Activated CD4-positive, alpha-beta T cell treated with anti-CD3 and anti-CD28 coated beads, Interleukin-2, amount 50 U/mL, for 1 hour (primary cell): ENCODE measurements at regions not wholly inside any gene's neighbourhood (a gene's known extent, or its start where the extent isn't known, plus 50 kb on each side); places are given as distances from the start of the nearest gene placed in this dataset.
"Not testable (repeated sequence)": the region's sequence is repeated elsewhere in the genome, so short reads cannot be mapped to it uniquely, and the experiment has no call there.

ENCODE experiments used
- DNase-seq: peaks from one replicate; pipeline ENCODE4 v3.0.0-alpha.2; 2020

GRCh38 chr14:86094512-86094911 lies 564.6 kb downstream of the FLRT2 start:
- DNase-seq, result no peak

GRCh38 chr14:86091811-86092210 lies 561.9 kb downstream of the FLRT2 start:
- no peak for DNase-seq

GRCh38 chr14:86088156-86088555 lies 558.2 kb downstream of the FLRT2 start:
- DNase-seq, result no peak

- no peak for DNase-seq
Measured at GRCh38 chr14:86087377-86087776, 557.4 kb downstream of the FLRT2 start.

DNA sequence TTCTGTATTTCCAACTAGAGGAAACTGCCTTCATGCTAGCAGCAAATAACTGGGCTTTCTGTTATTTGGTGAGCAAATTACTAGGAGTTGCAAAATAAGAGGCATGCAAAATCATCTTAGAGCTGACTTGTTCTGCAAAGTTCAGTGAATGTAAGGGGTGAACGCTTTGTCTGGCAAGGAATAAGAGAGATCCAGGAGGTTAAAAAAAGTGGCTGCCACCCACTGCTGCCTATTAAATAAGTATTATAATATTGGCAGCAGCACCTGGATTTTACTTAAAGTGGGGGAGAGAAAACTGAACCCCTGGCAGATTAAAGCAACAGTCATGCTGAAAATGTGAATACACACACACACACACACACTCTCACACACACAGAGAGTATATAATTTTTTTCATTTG lies 557.0 kb downstream of the FLRT2 start:
- DNase-seq, result no peak

- DNase-seq, result no peak
Measured at GRCh38 chr14:86084097-86084496, 554.2 kb downstream of the FLRT2 start.

- no peak for DNase-seq
Measured at GRCh38 chr14:86083616-86084015, 553.7 kb downstream of the FLRT2 start.

GRCh38 chr14:86072116-86072894 lies 542.4 kb downstream of the FLRT2 start:
- DNase-seq, result no peak

GRCh38 chr14:86066651-86067050 lies 536.7 kb downstream of the FLRT2 start:
- no peak for DNase-seq

DNA sequence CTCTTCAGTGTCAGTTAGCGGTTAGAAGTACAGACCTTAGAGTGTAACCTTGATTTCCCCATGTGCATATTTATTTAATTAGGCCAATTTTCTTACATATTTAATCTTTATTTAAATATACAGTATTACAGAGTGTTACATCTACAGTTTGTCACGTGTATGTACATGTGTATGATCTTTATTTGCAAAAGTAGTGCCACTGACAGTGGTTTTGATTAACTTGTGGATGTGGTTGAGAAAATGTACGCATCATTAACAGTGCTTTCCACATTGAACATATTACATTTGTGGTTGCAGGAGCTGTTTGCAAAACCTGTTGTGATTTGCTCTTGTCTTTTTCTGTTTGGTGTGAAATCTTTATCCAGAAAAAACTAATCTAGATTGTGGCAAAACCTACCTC lies 535.5 kb downstream of the FLRT2 start:
- DNase-seq, result no peak

GRCh38 chr14:86064595-86064994 lies 534.7 kb downstream of the FLRT2 start:
- not testable (repeated sequence) for DNase-seq

- DNase-seq, result peak; percentile 15
Measured at GRCh38 chr14:86057018-86057667, 527.2 kb downstream of the FLRT2 start.

DNA sequence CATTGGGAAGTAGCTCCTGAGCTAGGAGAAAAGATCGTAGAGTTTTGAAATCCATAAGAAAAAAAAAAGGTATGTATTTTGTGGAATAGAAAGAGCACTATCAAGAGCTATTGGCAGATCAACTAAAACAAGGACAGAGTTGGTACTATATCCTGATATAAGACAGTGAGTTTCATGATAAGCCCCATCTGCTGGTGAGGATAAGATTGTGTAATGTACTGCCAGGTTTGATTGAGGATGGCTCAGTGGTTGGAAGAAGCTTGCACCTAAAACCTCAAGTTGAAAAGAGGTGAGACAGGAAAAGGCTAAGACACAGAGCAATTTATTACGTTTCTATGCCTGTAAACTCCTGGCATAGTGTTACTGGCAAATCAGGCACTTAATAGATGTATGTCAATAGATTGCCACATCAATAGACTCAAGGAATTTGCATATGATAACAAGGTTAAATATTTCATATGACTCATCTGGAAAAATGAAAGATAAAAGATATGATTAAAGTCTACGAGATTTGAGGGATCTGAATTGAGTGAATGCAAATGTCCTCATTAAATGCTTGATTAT lies 525.6 kb downstream of the FLRT2 start:
- DNase-seq, result no peak

DNA sequence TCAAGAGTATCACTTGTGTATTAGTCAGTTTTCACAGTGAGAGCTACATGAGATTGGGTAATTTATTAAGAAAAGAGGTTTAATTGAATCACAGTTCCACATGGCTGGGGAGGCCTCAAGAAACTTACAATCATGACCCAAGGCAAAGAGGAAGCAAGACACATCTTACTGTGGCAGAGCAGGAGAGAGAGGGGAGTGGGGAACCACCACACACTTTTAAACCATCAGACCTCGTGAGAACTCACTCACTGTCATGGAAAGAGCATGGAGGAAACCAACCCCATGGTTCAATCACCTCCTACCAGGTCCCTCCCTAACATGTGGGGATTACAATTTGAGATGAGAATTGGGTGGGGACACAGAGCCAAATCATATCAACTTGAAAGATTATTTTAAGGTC lies 522.9 kb downstream of the FLRT2 start:
- DNase-seq, result no peak

- DNase-seq, result no peak
Measured at GRCh38 chr14:86050757-86051156, 520.8 kb downstream of the FLRT2 start.

DNA sequence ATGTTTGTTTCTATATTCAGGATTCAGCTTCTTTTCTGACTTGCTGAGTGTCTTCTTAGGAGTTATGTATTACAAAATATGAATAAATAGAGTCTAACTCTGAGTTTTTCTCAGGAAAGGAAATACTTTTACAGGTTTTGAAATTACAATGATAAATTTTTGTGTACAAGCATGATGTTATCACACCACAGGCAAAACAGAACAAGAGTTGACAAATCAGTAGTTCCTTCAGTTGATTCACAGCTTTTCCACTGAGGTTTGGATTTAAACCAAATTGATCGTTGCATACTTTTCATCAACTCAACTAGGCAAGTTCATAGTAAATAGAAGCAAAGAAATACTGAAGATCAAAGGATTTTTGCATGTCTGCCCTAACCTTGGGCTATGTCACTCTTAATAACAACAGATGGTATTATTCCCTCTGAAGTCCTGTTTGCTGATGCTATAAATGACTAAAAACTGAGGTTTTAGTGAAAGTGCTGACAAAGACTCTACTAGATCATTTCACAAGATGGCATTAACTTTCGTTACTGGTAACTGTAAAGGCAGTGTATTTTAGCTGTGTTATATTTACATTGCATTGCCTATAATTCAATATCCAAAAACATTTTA lies 520.2 kb downstream of the FLRT2 start:
- DNase-seq, result no peak

DNA sequence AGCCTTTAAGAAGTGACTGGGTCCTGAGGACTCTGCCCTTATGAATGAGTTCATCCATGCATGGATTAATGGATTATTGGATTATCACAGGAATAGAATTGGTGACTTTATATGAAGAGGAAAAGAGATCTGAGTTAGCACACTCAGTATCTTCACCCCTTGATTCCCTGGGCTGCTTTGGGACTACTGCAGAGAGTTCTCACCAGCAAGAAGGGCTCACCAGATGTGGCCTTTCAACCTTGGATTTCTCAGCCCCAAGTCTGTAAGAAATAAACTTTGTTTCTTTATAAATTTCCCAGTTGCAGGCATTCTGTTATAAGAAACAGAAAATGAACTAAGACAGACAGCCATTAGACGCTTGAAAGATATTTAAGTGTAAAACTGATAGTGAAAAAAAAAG lies 509.2 kb downstream of the FLRT2 start:
- DNase-seq, result no peak

DNA sequence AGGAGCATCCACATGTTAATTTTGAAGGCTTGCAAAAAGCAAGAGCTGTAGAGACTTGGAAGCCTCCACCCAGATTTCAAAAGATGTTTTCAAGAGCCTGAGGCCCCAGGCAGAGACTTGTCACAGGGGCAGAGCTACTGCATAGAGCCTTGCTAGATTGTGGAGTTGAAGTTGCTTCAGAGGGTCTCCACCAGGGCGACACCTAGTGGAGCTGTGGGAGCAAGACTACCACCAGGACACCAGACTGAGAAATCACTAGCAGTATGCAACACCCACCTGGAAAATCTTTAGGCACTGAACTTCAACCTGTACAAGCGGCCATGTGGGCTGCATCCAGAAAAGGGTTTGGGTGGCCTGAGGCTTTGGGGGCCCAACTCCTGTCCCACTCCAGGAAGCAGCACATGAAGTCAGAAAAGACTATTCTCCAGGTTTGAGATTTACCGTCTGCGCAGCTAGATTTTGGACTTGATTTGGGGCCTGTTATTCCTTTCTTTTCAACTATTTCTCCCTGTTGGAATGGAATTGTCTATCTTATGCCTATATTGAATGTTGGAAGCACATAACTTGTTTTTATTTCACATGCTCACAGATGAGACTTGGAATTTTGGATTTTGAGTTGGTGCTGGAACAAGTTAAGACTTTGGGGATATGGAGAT lies 508.6 kb downstream of the FLRT2 start:
- peak; percentile 2 for DNase-seq

- DNase-seq, result no peak
Measured at GRCh38 chr14:86035882-86036281, 505.9 kb downstream of the FLRT2 start.

DNA sequence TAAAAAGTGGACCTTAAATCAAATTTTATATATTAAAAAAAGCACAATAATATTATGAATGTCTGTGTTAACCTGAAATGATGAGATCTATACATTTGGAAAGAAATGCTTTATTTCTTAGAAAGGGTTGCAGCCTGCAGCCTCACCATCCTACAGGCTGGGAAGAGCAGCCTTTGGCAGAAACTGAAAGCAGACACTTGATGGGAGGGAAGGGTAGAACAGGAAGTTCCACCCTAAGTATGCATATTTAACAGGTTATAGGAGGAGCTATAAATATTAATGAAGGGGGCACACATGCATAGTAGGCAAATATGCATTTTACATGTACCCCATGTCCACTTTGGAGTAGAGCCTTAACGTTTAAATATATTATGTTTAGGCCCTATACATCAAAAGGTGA lies 498.0 kb downstream of the FLRT2 start:
- DNase-seq, result no peak

DNA sequence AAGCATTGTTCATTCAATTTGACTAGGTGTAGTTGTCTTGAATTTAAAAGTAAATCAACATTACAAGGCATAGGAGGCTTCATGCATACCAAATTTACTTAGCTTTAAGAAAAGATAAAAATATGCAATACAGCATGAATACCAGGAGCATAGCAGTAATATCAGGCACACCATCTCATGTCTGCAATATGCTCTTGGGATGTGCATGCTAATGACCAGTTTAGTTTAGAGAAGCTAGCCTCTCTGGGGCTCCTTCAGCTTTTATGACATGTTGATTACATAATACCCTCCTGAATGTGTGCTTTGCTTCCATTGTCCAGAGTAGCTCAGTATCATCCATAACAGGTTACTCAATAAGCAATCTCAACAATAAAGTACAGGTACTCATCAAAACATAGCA lies 497.2 kb downstream of the FLRT2 start:
- no peak for DNase-seq

- DNase-seq, result no peak
Measured at GRCh38 chr14:86022031-86022629, 492.2 kb downstream of the FLRT2 start.

- DNase-seq, result no peak
Measured at GRCh38 chr14:86020841-86021240, 490.9 kb downstream of the FLRT2 start.
